ENCODE measurements at regions not wholly inside any gene's neighbourhood (a gene's known extent, or its start where the extent isn't known, plus 50 kb on each side); places are given as distances from the start of the nearest gene placed in this dataset.

DNA sequence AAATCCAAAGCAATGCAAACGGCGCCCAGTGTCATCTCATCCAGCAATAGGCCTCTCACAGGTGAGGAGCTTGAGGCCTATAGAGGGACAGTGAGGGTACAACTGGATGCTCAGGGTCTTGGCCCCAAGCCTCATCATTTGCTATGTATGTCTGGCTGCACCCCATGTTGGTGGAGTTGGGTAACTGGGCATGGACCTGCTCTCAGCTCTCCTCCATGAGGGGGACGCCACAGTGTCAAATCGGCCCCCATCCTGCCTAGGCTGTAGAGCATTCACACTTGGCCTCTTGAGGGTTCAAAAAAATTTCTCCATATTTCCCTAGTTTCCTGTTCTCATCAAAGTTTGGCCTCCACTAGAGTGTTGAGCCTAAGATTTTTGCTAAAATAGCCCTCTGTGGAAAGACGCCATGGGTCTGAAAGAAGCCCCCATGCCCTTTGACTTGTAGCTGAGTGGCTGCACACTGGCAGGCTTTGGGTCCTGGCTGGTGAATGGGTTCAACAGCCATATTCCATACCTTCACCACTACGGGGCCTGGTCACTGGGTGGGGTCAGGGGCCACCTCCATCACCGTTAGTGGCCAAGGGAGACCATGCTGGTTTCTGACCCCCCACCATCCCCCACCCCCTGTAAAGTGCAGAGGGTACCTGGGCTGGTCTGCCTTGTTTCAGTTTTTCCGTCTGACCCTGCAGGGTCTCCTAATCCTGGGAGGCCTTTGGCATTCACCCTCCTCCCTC lies 132.3 kb upstream of the TBX20 start:
- Histone ChIP-seq H3K9me3 (ENCODE audit: control insufficient read depth, insufficient read depth, low read length) (no peaks in the 10 kb centered on the region), H2BK15ac (ENCODE audit: low read depth, low read length) (no peak overlapping the region), H3K4me3 (ENCODE audit: insufficient read depth, low read depth, low read length) (no peak overlapping the region), H2AFZ (replicated peaks; ENCODE audit: low read length, poor library complexity) (no peak overlapping the region), H3K79me1 (ENCODE audit: low read depth in 1 of 2, low read length in 2 of 2) (no peaks in the 10 kb centered on the region), H2BK20ac (ENCODE audit: low read depth, low read length) (no peak overlapping the region), H3K27ac (ENCODE audit: insufficient read depth, low read length) (no peak overlapping the region), H2BK5ac (ENCODE audit: low read depth, low read length, poor library complexity, severe bottlenecking) (no peak overlapping the region), H4K5ac (ENCODE audit: low read depth, low read length) (no peak overlapping the region), H4K8ac (ENCODE audit: low read depth in 2 of 2, low read length in 2 of 2) (no peak overlapping the region), H4K20me1 (ENCODE audit: insufficient read depth, low read length) (no peaks in the 10 kb centered on the region), H3K9me1 (ENCODE audit: insufficient read depth, low read length) (no peaks in the 10 kb centered on the region), H3K56ac (ENCODE audit: extremely low read depth, insufficient read depth, low read length) (no peak overlapping the region), H2AK9ac (replicated peaks; ENCODE audit: low read depth, low read length, poor library complexity) (no peak overlapping the region), H3K4me2 (ENCODE audit: low read depth, low read length) (no peak overlapping the region), H2AK5ac (ENCODE audit: low read depth, low read length) (no peak overlapping the region), H3K27me3 (ENCODE audit: control insufficient read depth, insufficient read depth, low read length) (no peaks in the 10 kb centered on the region), H3K18ac (ENCODE audit: low read depth, low read length) (no peak overlapping the region), H2BK120ac (ENCODE audit: low read depth, low read length) (no peak overlapping the region), H3K36me3 (ENCODE audit: control insufficient read depth, insufficient read depth, low read length) (no peaks in the 10 kb centered on the region), H3K14ac (replicated peaks; ENCODE audit: low read depth, low read length) (no peak overlapping the region), H3K4me1 (ENCODE audit: control insufficient read depth, insufficient read depth, low read length) (no peaks in the 10 kb centered on the region), H3K23ac (ENCODE audit: low read depth, low read length) (no peak overlapping the region), H3K9ac (ENCODE audit: low read depth, low read length) (no peak overlapping the region), H3K4ac (ENCODE audit: low read depth, low read length) (no peak overlapping the region), H4K91ac (ENCODE audit: insufficient read depth, low read depth, low read length) (no peak overlapping the region)
- in situ Hi-C loops (cut with MboI; ENCODE audit: low sequenced_read_pairs) (no loop called here), intact Hi-C loops (cut with micrococcal nuclease) (no loop called here), dilution Hi-C loops (cut with HindIII; ENCODE audit: low sequenced_read_pairs, unreplicated experiment) (no loop called here)
- CTCF ChIA-PET: no interaction called here
- TF ChIP-seq, protein P1, sequence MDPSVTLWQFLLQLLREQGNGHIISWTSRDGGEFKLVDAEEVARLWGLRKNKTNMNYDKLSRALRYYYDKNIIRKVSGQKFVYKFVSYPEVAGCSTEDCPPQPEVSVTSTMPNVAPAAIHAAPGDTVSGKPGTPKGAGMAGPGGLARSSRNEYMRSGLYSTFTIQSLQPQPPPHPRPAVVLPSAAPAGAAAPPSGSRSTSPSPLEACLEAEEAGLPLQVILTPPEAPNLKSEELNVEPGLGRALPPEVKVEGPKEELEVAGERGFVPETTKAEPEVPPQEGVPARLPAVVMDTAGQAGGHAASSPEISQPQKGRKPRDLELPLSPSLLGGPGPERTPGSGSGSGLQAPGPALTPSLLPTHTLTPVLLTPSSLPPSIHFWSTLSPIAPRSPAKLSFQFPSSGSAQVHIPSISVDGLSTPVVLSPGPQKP (IDR thresholded peaks at IDR 0.05; ENCODE audit: borderline replicate concordance, low read depth, low read length): no peak
- TF ChIP-seq MXI1 (IDR thresholded peaks at IDR 0.05; ENCODE audit: borderline replicate concordance, low read depth, low read length): no peak
- TF ChIP-seq CHD1 (IDR thresholded peaks at IDR 0.05; ENCODE audit: low read depth, low read length): no peak
- TF ChIP-seq POLR2A (IDR thresholded peaks at IDR 0.05; ENCODE audit: low read depth, low read length): no peak
- TF ChIP-seq RCOR1 (IDR thresholded peaks at IDR 0.05; ENCODE audit: insufficient replicate concordance, low read length): no peak
- ATAC-seq (ENCODE audit: low read depth) (no peak), DNase-seq (no peak)
- POLR2A ChIA-PET (ENCODE audit: unreplicated experiment): no interaction called here
- 42% methylated on average over 2 of the region's 8 CpGs; no CpG with 5 or more reads in 1 of the 2 experiments for WGBS, 2 experiments (ENCODE audit: extremely low coverage in 2 of 2, insufficient read length in 1 of 2)
- BruUV-seq (replicated peaks): no TSS peak

All from IMR-90 (cell line).